Chondrocyte (in vitro differentiated cells): ENCODE measurements at regions not wholly inside any gene's neighbourhood (a gene's known extent, or its start where the extent isn't known, plus 50 kb on each side); places are given as distances from the start of the nearest gene placed in this dataset.

Source experiments
- DNase-seq: peaks from one replicate; pipeline ENCODE4 v3.0.0; 2021; ENCODE audit warnings: mixed read lengths, low spot score
- H3K27ac Mint-ChIP-seq: one replicate; pipeline ENCODE4 v1.8.0; 2021; ENCODE audit warnings: mild to moderate bottlenecking, moderate library complexity, mixed read lengths; ENCODE audit not compliant: unreplicated experiment
- H3K27me3 Mint-ChIP-seq: 2 replicates; pipeline ENCODE4 v1.8.0; 2021; ENCODE audit warnings: low read depth, mixed read lengths
- H3K36me3 Mint-ChIP-seq: 2 replicates; pipeline ENCODE4 v1.8.0; 2021; ENCODE audit warnings: low read depth, mixed read lengths
- H3K4me1 Mint-ChIP-seq: 2 replicates; pipeline ENCODE4 v1.8.0; 2021; ENCODE audit warnings: low read depth, mild to moderate bottlenecking, mixed read lengths
- H3K4me3 Mint-ChIP-seq: one replicate; pipeline ENCODE4 v1.8.0; 2021; ENCODE audit warnings: mild to moderate bottlenecking, moderate library complexity, mixed read lengths; ENCODE audit not compliant: unreplicated experiment
- H3K9me3 Mint-ChIP-seq: 2 replicates; pipeline ENCODE4 v1.8.0; 2021; ENCODE audit warnings: low read depth, mixed read lengths
- CTCF ChIP-seq: fragments of 200-600 bp; sonication (generic); IDR thresholded peaks from 2 replicates; pipeline ENCODE4 v1.5.0; 2021; ENCODE audit warnings: antibody characterized with exemption, mild to moderate bottlenecking, moderate library complexity

GRCh38 chr15:96801576-96802150, 471.2 kb downstream of the NR2F2 start:
- Mint-ChIP-seq H3K36me3 (no peaks in the 10 kb centered on the region), H3K27me3 (peaks cover 16% of the 10 kb centered on the region)

GRCh38 chr15:96802611-96803255, 472.2 kb downstream of the NR2F2 start:
- H3K4me1 Mint-ChIP-seq: no peaks in the 10 kb centered on the region
- H3K9me3 Mint-ChIP-seq: no peaks in the 10 kb centered on the region

More at GRCh38 chr15:96801576-96802150, 471.2 kb downstream of the NR2F2 start:
- Mint-ChIP-seq H3K4me3 (no peak overlapping the region), H3K27ac (no peak overlapping the region), H3K4me1 (no peaks in the 10 kb centered on the region), H3K9me3 (no peaks in the 10 kb centered on the region)
- DNase-seq: no peak
- TF ChIP-seq CTCF: no peak

DNA sequence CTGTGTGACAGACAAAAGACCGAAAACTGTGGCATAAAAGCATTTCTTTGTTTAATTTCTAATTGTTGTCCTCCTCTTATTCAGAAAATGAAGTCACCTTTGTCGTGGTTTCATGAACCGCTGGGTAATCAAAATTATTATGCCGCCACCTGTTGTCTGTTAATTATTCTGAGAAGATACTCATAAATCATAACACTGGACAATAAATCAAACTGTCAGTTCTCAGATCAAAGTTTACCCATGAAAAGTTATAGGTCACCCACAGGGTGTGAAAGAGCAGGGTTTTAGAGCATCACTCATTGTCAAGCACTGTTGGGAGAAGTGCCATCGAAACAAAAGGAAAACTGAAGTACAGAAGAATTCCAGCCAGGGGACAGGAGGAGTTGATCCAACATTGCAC, 474.3 kb downstream of the NR2F2 start:
- H3K36me3 Mint-ChIP-seq: no peaks in the 10 kb centered on the region
- H3K9me3 Mint-ChIP-seq: no peaks in the 10 kb centered on the region
- H3K27ac Mint-ChIP-seq: no peak overlapping the region
- DNase-seq: no peak
- H3K27me3 Mint-ChIP-seq: peaks cover 16% of the 10 kb centered on the region
- H3K4me3 Mint-ChIP-seq: no peak overlapping the region
- no peak for TF ChIP-seq CTCF
- H3K4me1 Mint-ChIP-seq: no peaks in the 10 kb centered on the region

More at GRCh38 chr15:96802611-96803255, 472.2 kb downstream of the NR2F2 start:
- DNase-seq: no peak
- H3K36me3 Mint-ChIP-seq: no peaks in the 10 kb centered on the region
- H3K27me3 Mint-ChIP-seq: peaks cover 16% of the 10 kb centered on the region
- no peak overlapping the region for H3K27ac Mint-ChIP-seq
- H3K4me3 Mint-ChIP-seq: no peak overlapping the region
- TF ChIP-seq CTCF: no peak

DNA sequence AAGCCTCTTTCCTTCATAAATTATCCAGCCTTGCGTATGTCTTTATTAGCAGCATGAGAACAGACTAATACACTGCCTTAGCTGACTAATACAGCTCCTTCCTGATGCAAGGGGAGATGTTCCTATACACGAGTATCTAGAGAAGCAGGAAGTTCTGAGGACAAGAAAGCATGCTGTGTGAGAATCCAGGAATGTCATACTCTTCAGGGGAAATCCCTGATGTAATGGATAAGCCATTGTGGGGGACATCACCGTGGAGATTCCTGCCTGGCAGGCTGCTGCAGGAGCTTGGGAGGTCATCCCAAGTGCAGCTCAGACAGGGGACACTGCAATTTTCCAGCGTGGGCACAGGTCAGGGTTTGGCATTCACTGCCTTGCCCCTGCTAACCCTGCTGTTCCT, 476.9 kb downstream of the NR2F2 start:
- Mint-ChIP-seq H3K9me3 (no peaks in the 10 kb centered on the region), H3K4me1 (no peaks in the 10 kb centered on the region)

DNA sequence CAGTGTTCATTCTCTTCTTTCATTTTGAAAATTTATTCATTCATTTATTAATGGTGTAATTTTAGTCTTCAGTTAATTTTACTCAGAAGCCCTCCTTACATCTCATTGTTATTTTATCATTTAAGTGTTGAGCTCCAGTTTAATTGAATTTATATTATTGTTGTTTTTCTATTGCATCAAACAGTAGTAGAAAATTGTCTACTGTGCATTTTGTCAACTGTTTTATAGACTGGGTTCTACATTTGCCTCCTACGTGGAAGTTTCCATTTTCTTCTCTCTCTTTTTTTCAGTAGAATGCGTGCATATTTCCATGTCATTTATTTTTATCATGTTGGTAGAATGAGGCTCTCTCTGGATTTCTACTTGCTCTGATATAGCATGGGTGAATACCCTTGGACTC, 487.4 kb downstream of the NR2F2 start:
- Mint-ChIP-seq H3K27me3 (peaks cover 7% of the 10 kb centered on the region), H3K9me3 (no peaks in the 10 kb centered on the region), H3K4me3 (no peak overlapping the region), H3K27ac (no peak overlapping the region), H3K36me3 (no peaks in the 10 kb centered on the region), H3K4me1 (no peaks in the 10 kb centered on the region)
- no peak for TF ChIP-seq CTCF
- no peak for DNase-seq

More for the DNA sequence above, 476.9 kb downstream of the NR2F2 start:
- Mint-ChIP-seq H3K36me3 (no peaks in the 10 kb centered on the region), H3K27ac (no peak overlapping the region), H3K4me3 (no peak overlapping the region), H3K27me3 (peaks cover 17% of the 10 kb centered on the region)
- no peak for DNase-seq
- no peak for TF ChIP-seq CTCF
